ENCODE measurements at regions not wholly inside any gene's neighbourhood (a gene's known extent, or its start where the extent isn't known, plus 50 kb on each side); places are given as distances from the start of the nearest gene placed in this dataset.

- H3K4me1 ChIP-seq (ENCODE audit: insufficient read depth), result no peaks in the 10 kb centered on the region
- no peaks in the 10 kb centered on the region for H3K9me2 ChIP-seq (replicated peaks; ENCODE audit: insufficient read depth)
- no peaks in the 10 kb centered on the region for H3K79me2 ChIP-seq
- no peaks in the 10 kb centered on the region for H3K27me3 ChIP-seq
- 74% methylated on average over 5 of the region's 5 CpGs for WGBS (ENCODE audit: low lambda C conversion rate, missing lambda C conversion rate)
- no peak overlapping the region for H3K27ac ChIP-seq
- no peak for TF ChIP-seq EZH2 (IDR thresholded peaks at IDR 0.05; ENCODE audit: borderline replicate concordance)
- H3K4me2 ChIP-seq, result no peak overlapping the region
- no peak for DNase-seq (ENCODE audit: low spot score)
- H3K9me3 ChIP-seq (ENCODE audit: low read depth), result no peaks in the 10 kb centered on the region
- no peak overlapping the region for H3K4me3 ChIP-seq
- H2AFZ ChIP-seq, result no peak overlapping the region
- H4K20me1 ChIP-seq (ENCODE audit: insufficient read depth, poor library complexity, severe bottlenecking), result no peaks in the 10 kb centered on the region
- H3K36me3 ChIP-seq (replicated peaks; ENCODE audit: insufficient read depth, low read depth), result no peaks in the 10 kb centered on the region
Observed at GRCh38 chr18:73283788-73284187, 416.0 kb upstream of the NETO1 start.

- no peaks in the 10 kb centered on the region for H4K20me1 ChIP-seq (ENCODE audit: insufficient read depth, poor library complexity, severe bottlenecking)
- no peak overlapping the region for H3K4me2 ChIP-seq
- no peaks in the 10 kb centered on the region for H3K36me3 ChIP-seq (replicated peaks; ENCODE audit: insufficient read depth, low read depth)
- H2AFZ ChIP-seq, result no peak overlapping the region
- WGBS (ENCODE audit: low lambda C conversion rate, missing lambda C conversion rate), result 95% methylated on average over 2 of the region's 2 CpGs
- H3K9me3 ChIP-seq (ENCODE audit: low read depth), result no peaks in the 10 kb centered on the region
- no peaks in the 10 kb centered on the region for H3K9me2 ChIP-seq (replicated peaks; ENCODE audit: insufficient read depth)
- no peaks in the 10 kb centered on the region for H3K27me3 ChIP-seq
- no peak overlapping the region for H3K4me3 ChIP-seq
- TF ChIP-seq EZH2phosphoT487 (IDR thresholded peaks at IDR 0.05; ENCODE audit: low read depth, severe bottlenecking, unreplicated experiment), result no peak
- no peak for TF ChIP-seq CTCF (IDR thresholded peaks at IDR 0.05; ENCODE audit: poor library complexity)
- no peak for TF ChIP-seq EZH2 (IDR thresholded peaks at IDR 0.05; ENCODE audit: borderline replicate concordance)
- no peak overlapping the region for H3K27ac ChIP-seq
- no peak for DNase-seq (ENCODE audit: low spot score)
- no peaks in the 10 kb centered on the region for H3K79me2 ChIP-seq
- H3K4me1 ChIP-seq (ENCODE audit: insufficient read depth), result no peaks in the 10 kb centered on the region
Observed at GRCh38 chr18:73283032-73283431, 415.2 kb upstream of the NETO1 start.

GRCh38 chr18:73279498-73279897 is 411.7 kb upstream of the NETO1 start:
- TF ChIP-seq CTCF (IDR thresholded peaks at IDR 0.05; ENCODE audit: poor library complexity), result no peak
- no peak for TF ChIP-seq EZH2phosphoT487 (IDR thresholded peaks at IDR 0.05; ENCODE audit: low read depth, severe bottlenecking, unreplicated experiment)
- TF ChIP-seq EZH2 (IDR thresholded peaks at IDR 0.05; ENCODE audit: borderline replicate concordance), result no peak
- Histone ChIP-seq H2AFZ (no peak overlapping the region), H3K4me1 (ENCODE audit: insufficient read depth) (no peaks in the 10 kb centered on the region), H3K79me2 (no peaks in the 10 kb centered on the region), H3K9me2 (replicated peaks; ENCODE audit: insufficient read depth) (no peaks in the 10 kb centered on the region), H3K27ac (no peak overlapping the region), H3K36me3 (replicated peaks; ENCODE audit: insufficient read depth, low read depth) (no peaks in the 10 kb centered on the region), H4K20me1 (ENCODE audit: insufficient read depth, poor library complexity, severe bottlenecking) (no peaks in the 10 kb centered on the region), H3K9me3 (ENCODE audit: low read depth) (no peaks in the 10 kb centered on the region), H3K4me3 (no peak overlapping the region), H3K27me3 (no peaks in the 10 kb centered on the region), H3K4me2 (no peak overlapping the region)
- no peak for DNase-seq (ENCODE audit: low spot score)
- 85% methylated on average over 11 of the region's 11 CpGs for WGBS (ENCODE audit: low lambda C conversion rate, missing lambda C conversion rate)

GRCh38 chr18:73274812-73275621 is 407.2 kb upstream of the NETO1 start:
- Histone ChIP-seq H3K9me3 (ENCODE audit: low read depth) (no peaks in the 10 kb centered on the region), H3K4me1 (ENCODE audit: insufficient read depth) (no peaks in the 10 kb centered on the region), H3K27ac (no peak overlapping the region), H3K4me3 (no peak overlapping the region), H4K20me1 (ENCODE audit: insufficient read depth, poor library complexity, severe bottlenecking) (no peaks in the 10 kb centered on the region), H2AFZ (no peak overlapping the region), H3K27me3 (no peaks in the 10 kb centered on the region), H3K9me2 (replicated peaks; ENCODE audit: insufficient read depth) (no peaks in the 10 kb centered on the region), H3K36me3 (replicated peaks; ENCODE audit: insufficient read depth, low read depth) (no peaks in the 10 kb centered on the region), H3K79me2 (no peaks in the 10 kb centered on the region), H3K4me2 (no peak overlapping the region)
- TF ChIP-seq EZH2 (IDR thresholded peaks at IDR 0.05; ENCODE audit: borderline replicate concordance), result no peak
- no peak for TF ChIP-seq CTCF (IDR thresholded peaks at IDR 0.05; ENCODE audit: poor library complexity)
- no peak for TF ChIP-seq EZH2phosphoT487 (IDR thresholded peaks at IDR 0.05; ENCODE audit: low read depth, severe bottlenecking, unreplicated experiment)
- WGBS (ENCODE audit: low lambda C conversion rate, missing lambda C conversion rate), result 91% methylated on average over 9 of the region's 9 CpGs
- no peak for DNase-seq (ENCODE audit: low spot score)

Measured in hepatocyte (in vitro differentiated cells).